Neural progenitor cell (in vitro differentiated cells): ENCODE measurements at regions not wholly inside any gene's neighbourhood (a gene's known extent, or its start where the extent isn't known, plus 50 kb on each side); places are given as distances from the start of the nearest gene placed in this dataset.

Source experiments
- DNase-seq: peaks from one replicate; pipeline ENCODE4 v3.0.0-alpha.2; 2016; ENCODE audit warnings: low spot score
- H2AFZ ChIP-seq: fragments of 200-600 bp; sonication (generic); replicated peaks from 2 replicates; pipeline ENCODE4 v1.6.1; 2016; ENCODE audit warnings: antibody characterized with exemption
- H3F3A ChIP-seq: fragments of 200-600 bp; sonication (generic); 2 replicates; pipeline ENCODE4 v1.6.1; 2016; ENCODE audit warnings: antibody characterized with exemption, low read depth
- H3K27ac ChIP-seq: fragments of 200-600 bp; sonication (generic); 2 replicates; pipeline ENCODE4 v1.5.1; 2016; ENCODE audit warnings: mild to moderate bottlenecking
- H3K27me3 ChIP-seq: fragments of 200-600 bp; sonication (generic); 2 replicates; pipeline ENCODE4 v1.6.1; 2016; ENCODE audit warnings: mild to moderate bottlenecking, moderate library complexity
- H3K36me3 ChIP-seq: fragments of 200-600 bp; sonication (generic); 2 replicates; pipeline ENCODE4 v1.5.1; 2016
- H3K4me1 ChIP-seq: fragments of 200-600 bp; sonication (generic); 2 replicates; pipeline ENCODE4 v1.6.1; 2016; ENCODE audit warnings: mixed run types
- H3K4me2 ChIP-seq: fragments of 200-600 bp; sonication (generic); 2 replicates; pipeline ENCODE4 v1.6.1; 2016
- H3K4me3 ChIP-seq: fragments of 200-600 bp; sonication (generic); 2 replicates; pipeline ENCODE4 v1.5.1; 2016
- H3K79me2 ChIP-seq: fragments of 200-600 bp; sonication (generic); 2 replicates; pipeline ENCODE4 v1.6.1; 2016; ENCODE audit warnings: low read depth
- H3K9ac ChIP-seq: fragments of 200-600 bp; sonication (generic); 2 replicates; pipeline ENCODE4 v1.6.1; 2016
- H3K9me3 ChIP-seq: fragments of 200-600 bp; sonication (generic); 2 replicates; pipeline ENCODE4 v1.5.1; 2016; ENCODE audit warnings: low read depth
- H4K20me1 ChIP-seq: fragments of 200-600 bp; sonication (generic); 2 replicates; pipeline ENCODE4 v1.6.1; 2016; ENCODE audit warnings: low read depth
- H3K27ac Mint-ChIP-seq: 3 replicates; pipeline ENCODE4 v1.8.0; 2021; ENCODE audit warnings: mixed read lengths
- H3K27me3 Mint-ChIP-seq: 2 replicates; pipeline ENCODE4 v1.8.0; 2022; ENCODE audit warnings: low read depth, mild to moderate bottlenecking, inconsistent platforms, moderate library complexity, mixed read lengths; ENCODE audit not compliant: insufficient read depth
- H3K36me3 Mint-ChIP-seq: 3 replicates; pipeline ENCODE4 v1.8.0; 2021; ENCODE audit warnings: mixed read lengths
- H3K4me1 Mint-ChIP-seq: 3 replicates; pipeline ENCODE4 v1.8.0; 2021; ENCODE audit warnings: mixed read lengths
- H3K4me3 Mint-ChIP-seq: 3 replicates; pipeline ENCODE4 v1.8.0; 2021; ENCODE audit warnings: mild to moderate bottlenecking, moderate library complexity, mixed read lengths
- H3K9me3 Mint-ChIP-seq: 3 replicates; pipeline ENCODE4 v1.8.0; 2020; ENCODE audit warnings: mixed read lengths
- CTCF ChIP-seq: fragments of 200-600 bp; sonication (generic); IDR thresholded peaks from 2 replicates; pipeline ENCODE4 v1.5.1; 2017; ENCODE audit warnings: antibody characterized with exemption, mild to moderate bottlenecking
- EZH2 ChIP-seq: fragments of 200-600 bp; sonication (generic); IDR thresholded peaks from 2 replicates; pipeline ENCODE4 v1.6.1; 2017; ENCODE audit warnings: antibody characterized with exemption, mild to moderate bottlenecking, moderate library complexity
- EZH2phosphoT487 ChIP-seq: fragments of 200-600 bp; sonication (generic); IDR thresholded peaks from 2 replicates; pipeline ENCODE4 v1.6.1; 2017; ENCODE audit warnings: antibody characterized with exemption

- H3K27me3 Mint-ChIP-seq, result no peaks in the 10 kb centered on the region
- H3K9me3 ChIP-seq, result no peaks in the 10 kb centered on the region
- no peak overlapping the region for H3K4me3 ChIP-seq
- H3F3A ChIP-seq, result no peaks in the 10 kb centered on the region
- no peaks in the 10 kb centered on the region for H3K9me3 Mint-ChIP-seq
- no peak overlapping the region for H3K27ac Mint-ChIP-seq
- H3K36me3 Mint-ChIP-seq, result no peaks in the 10 kb centered on the region
- peaks cover 4% of the 10 kb centered on the region for H3K4me1 Mint-ChIP-seq
- no peaks in the 10 kb centered on the region for H4K20me1 ChIP-seq
- TF ChIP-seq EZH2phosphoT487, result no peak
- TF ChIP-seq EZH2, result no peak
- TF ChIP-seq CTCF, result no peak
- DNase-seq, result no peak
- no peaks in the 10 kb centered on the region for H3K36me3 ChIP-seq
- no peak overlapping the region for H3K4me2 ChIP-seq
- no peak overlapping the region for H3K9ac ChIP-seq
- no peak overlapping the region for H2AFZ ChIP-seq
- H3K4me3 Mint-ChIP-seq, result no peak overlapping the region
- H3K4me1 ChIP-seq, result no peaks in the 10 kb centered on the region
- no peaks in the 10 kb centered on the region for H3K79me2 ChIP-seq
- H3K27ac ChIP-seq, result no peak overlapping the region
- H3K27me3 ChIP-seq, result no peaks in the 10 kb centered on the region
Measured at GRCh38 chr13:50629966-50630365, 213.5 kb downstream of the DLEU7 start.

- Histone ChIP-seq H3K4me3 (no peak overlapping the region), H3K79me2 (no peaks in the 10 kb centered on the region), H2AFZ (no peak overlapping the region), H3K27ac (no peak overlapping the region), H3K4me1 (peaks cover 6% of the 10 kb centered on the region), H4K20me1 (no peaks in the 10 kb centered on the region), H3K4me2 (no peak overlapping the region), H3K27me3 (no peaks in the 10 kb centered on the region), H3K36me3 (no peaks in the 10 kb centered on the region), H3F3A (no peaks in the 10 kb centered on the region), H3K9me3 (no peaks in the 10 kb centered on the region), H3K9ac (no peak overlapping the region)
- no peak overlapping the region for H3K27ac Mint-ChIP-seq
- no peak overlapping the region for H3K4me3 Mint-ChIP-seq
- peaks cover 13% of the 10 kb centered on the region for H3K4me1 Mint-ChIP-seq
- H3K9me3 Mint-ChIP-seq, result no peaks in the 10 kb centered on the region
- H3K27me3 Mint-ChIP-seq, result no peaks in the 10 kb centered on the region
- no peak for DNase-seq
- TF ChIP-seq EZH2, result no peak
- TF ChIP-seq CTCF, result no peak
- no peak for TF ChIP-seq EZH2phosphoT487
- no peaks in the 10 kb centered on the region for H3K36me3 Mint-ChIP-seq
Measured at GRCh38 chr13:50631041-50631440, 212.5 kb downstream of the DLEU7 start.

GRCh38 chr13:50634339-50634738 is 209.2 kb downstream of the DLEU7 start:
- H3K4me2 ChIP-seq, result no peak overlapping the region
- H3K9me3 Mint-ChIP-seq, result peaks cover 3% of the 10 kb centered on the region
- no peak overlapping the region for H3K4me3 ChIP-seq
- no peaks in the 10 kb centered on the region for H3K36me3 ChIP-seq
- no peaks in the 10 kb centered on the region for H3K79me2 ChIP-seq
- TF ChIP-seq EZH2 (no peak), CTCF (no peak), EZH2phosphoT487 (no peak)
- H4K20me1 ChIP-seq, result no peaks in the 10 kb centered on the region
- H3K9me3 ChIP-seq, result no peaks in the 10 kb centered on the region
- no peaks in the 10 kb centered on the region for H3K36me3 Mint-ChIP-seq
- no peaks in the 10 kb centered on the region for H3K27me3 ChIP-seq
- no peak overlapping the region for H2AFZ ChIP-seq
- peaks cover 18% of the 10 kb centered on the region for H3K4me1 Mint-ChIP-seq
- H3K9ac ChIP-seq, result no peak overlapping the region
- peaks cover under 1% of the 10 kb centered on the region for H3K27me3 Mint-ChIP-seq
- peaks cover 10% of the 10 kb centered on the region for H3K4me1 ChIP-seq
- H3K27ac Mint-ChIP-seq, result no peak overlapping the region
- H3K4me3 Mint-ChIP-seq, result no peak overlapping the region
- H3F3A ChIP-seq, result no peaks in the 10 kb centered on the region
- no peak overlapping the region for H3K27ac ChIP-seq
- no peak for DNase-seq
